Heart right ventricle (tissue), 16 donors: ENCODE measurements at regions not wholly inside any gene's neighbourhood (a gene's known extent, or its start where the extent isn't known, plus 50 kb on each side); places are given as distances from the start of the nearest gene placed in this dataset.

Source experiments
- ATAC-seq, 8 donors: fragments of 200-7000 bp; cut with Tn5 transposase; one replicate each; pipeline ENCODE4 v1.9.1; 2020; ENCODE audit warnings: mild to moderate bottlenecking in 8 of 8, moderate library complexity in 8 of 8, moderate number of reproducible peaks in 1 of 8
- DNase-seq, 2 donors: peaks; one replicate each; pipeline ENCODE4 v3.0.0-alpha.2; 2020
- H3K27ac ChIP-seq, 10 donors: fragments of 200-600 bp; sonication (generic) in 2 of 10; one replicate each; pipeline versions ENCODE4 v1.5.0 to v1.8.0; 2020 to 2022; ENCODE audit warnings: mild to moderate bottlenecking in 3 of 10
- H3K27me3 ChIP-seq, 7 donors: fragments of 200-600 bp; one replicate each; pipeline ENCODE4 v1.8.0; 2021 to 2022; ENCODE audit warnings: mild to moderate bottlenecking in 2 of 7
- H3K36me3 ChIP-seq, 9 donors: fragments of 200-600 bp; sonication (generic) in 1 of 9; one replicate each; pipeline versions ENCODE4 v1.5.0 to v1.8.0; 2020 to 2022; ENCODE audit warnings: mild to moderate bottlenecking in 2 of 9
- H3K4me1 ChIP-seq, 9 donors: fragments of 200-600 bp; sonication (generic) in 1 of 9; one replicate each; pipeline versions ENCODE4 v1.5.0 to v1.8.0; 2020 to 2022; ENCODE audit warnings: mild to moderate bottlenecking in 4 of 9
- H3K4me3 ChIP-seq, 10 donors: fragments of 200-600 bp; sonication (generic) in 2 of 10; one replicate each; pipeline versions ENCODE4 v1.5.0 to v1.8.0; 2020 to 2022; ENCODE audit warnings: mild to moderate bottlenecking in 7 of 10, moderate library complexity in 2 of 10
- H3K9me3 ChIP-seq, 11 donors: fragments of 200-600 bp in 10 of 11; sonication (generic) in 2 of 11; one replicate each; pipeline versions ENCODE4 v1.5.0 to v1.8.0; 2013 to 2022; ENCODE audit warnings: mild to moderate bottlenecking in 2 of 11, control low read depth in 1 of 11, moderate library complexity in 1 of 11
- WGBS, 2 donors: extraction: QIAGEN DNeasy Blood & Tissue Kit; methylation state at CpG; one replicate each; pipeline ENCODE4 v1.1.7; 2013; ENCODE audit warnings: inconsistent platforms in 1 of 2; 5-methylcytosine and 5-hydroxymethylcytosine counted together
- intact Hi-C, 10 donors: fragments of 100-400 bp; cut with DNase I; formaldehyde crosslinking; loops; one replicate each; pipeline versions ENCODE4 v1.11.1 to v1.14.2; 2022
- TF ChIP-seq, protein P1 (sequence below), 9 donors: fragments of 200-600 bp; sonication (generic) in 2 of 9; IDR thresholded peaks; one replicate each; pipeline versions ENCODE4 v1.5.0 to v1.8.0; 2021 to 2022; ENCODE audit warnings: antibody characterized with exemption in 9 of 9, mild to moderate bottlenecking in 5 of 9, moderate library complexity in 1 of 9
- donor health status: Arrhythmogenic right ventricular cardiomyopathy.
- donor health status: ischemic (EF 13 %, LVEDD 7.1; RV severe dilation, severe dysfunction).
- donor health status: healthy with polysubstance abuse.
- donor health status: DM: no; HTN: yes; CAD: no.
- donor health status: DM: no; HTN: no; CAD: no.
- donor health status: ischemic (EF 25% LVEDD 6.9; RV normal size, moderate dysfunction).
- donor health status: ischemic (EF 25% LVEDD 5.7; RV mildly dilated, moderate dysfunction).
- donor health status: healthy.
- donor health status: DM: yes; HTN: yes; CAD: no.
- donor health status: Ischemic cardiomyopathy.
- donor health status: ischemic (EF 35%, LVEDD 5.7; RV mildly dilated, moderate dysfunction).
- donor health status: nonischemic (EF 11% LVEDD 7.7; RV severe dilation, severe dysfunction).
- donor health status: DM: yes; HTN: yes; CAD: no.
- donor health status: PGD.
- donor health status: ischemic (EF 29% LVEDD 5.4; RV normal size, mild dysfunction).
- donor health status: nonischemic (EF 23%, LVEDD 6.1; RV moderate dilation, normal function).

DNA sequence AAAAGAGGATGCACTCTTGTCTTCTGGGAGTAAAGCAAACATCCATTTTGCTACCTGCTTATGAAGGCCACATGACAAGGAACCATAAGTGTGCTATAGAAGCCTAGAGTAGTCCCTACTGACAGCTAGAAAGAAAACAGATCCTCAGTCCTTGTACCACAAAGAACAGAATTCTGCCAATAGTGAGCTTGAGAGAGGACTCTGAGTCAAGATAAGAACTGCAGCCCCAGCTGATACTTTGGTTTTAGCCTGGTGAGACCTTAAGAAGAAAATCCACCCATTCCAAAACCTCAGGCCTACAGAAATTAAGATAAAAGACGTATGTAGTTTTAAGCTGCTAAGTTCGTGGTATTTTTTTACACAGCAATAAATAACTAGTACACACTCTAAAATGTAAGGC lies 914.6 kb downstream of the PCDH19 start:
- WGBS, 2 donors: 26 to 28% methylated on average over 2 of the region's 2 CpGs
- H3K9me3 ChIP-seq: peaks cover 0 to 25% (median 0%) of the 10 kb centered on the region in 11 donors
- H3K36me3 ChIP-seq: no peaks in the 10 kb centered on the region
- TF ChIP-seq, protein P1, sequence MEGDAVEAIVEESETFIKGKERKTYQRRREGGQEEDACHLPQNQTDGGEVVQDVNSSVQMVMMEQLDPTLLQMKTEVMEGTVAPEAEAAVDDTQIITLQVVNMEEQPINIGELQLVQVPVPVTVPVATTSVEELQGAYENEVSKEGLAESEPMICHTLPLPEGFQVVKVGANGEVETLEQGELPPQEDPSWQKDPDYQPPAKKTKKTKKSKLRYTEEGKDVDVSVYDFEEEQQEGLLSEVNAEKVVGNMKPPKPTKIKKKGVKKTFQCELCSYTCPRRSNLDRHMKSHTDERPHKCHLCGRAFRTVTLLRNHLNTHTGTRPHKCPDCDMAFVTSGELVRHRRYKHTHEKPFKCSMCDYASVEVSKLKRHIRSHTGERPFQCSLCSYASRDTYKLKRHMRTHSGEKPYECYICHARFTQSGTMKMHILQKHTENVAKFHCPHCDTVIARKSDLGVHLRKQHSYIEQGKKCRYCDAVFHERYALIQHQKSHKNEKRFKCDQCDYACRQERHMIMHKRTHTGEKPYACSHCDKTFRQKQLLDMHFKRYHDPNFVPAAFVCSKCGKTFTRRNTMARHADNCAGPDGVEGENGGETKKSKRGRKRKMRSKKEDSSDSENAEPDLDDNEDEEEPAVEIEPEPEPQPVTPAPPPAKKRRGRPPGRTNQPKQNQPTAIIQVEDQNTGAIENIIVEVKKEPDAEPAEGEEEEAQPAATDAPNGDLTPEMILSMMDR (IDR thresholded peaks at IDR 0.05): no peak
- ATAC-seq (no peak), DNase-seq (no peak)
- H3K27me3 ChIP-seq: no peaks in the 10 kb centered on the region
- no peak overlapping the region for H3K27ac ChIP-seq
- no peaks in the 10 kb centered on the region for H3K4me1 ChIP-seq
- H3K4me3 ChIP-seq: no peak overlapping the region
- intact Hi-C loops: no loop called here

DNA sequence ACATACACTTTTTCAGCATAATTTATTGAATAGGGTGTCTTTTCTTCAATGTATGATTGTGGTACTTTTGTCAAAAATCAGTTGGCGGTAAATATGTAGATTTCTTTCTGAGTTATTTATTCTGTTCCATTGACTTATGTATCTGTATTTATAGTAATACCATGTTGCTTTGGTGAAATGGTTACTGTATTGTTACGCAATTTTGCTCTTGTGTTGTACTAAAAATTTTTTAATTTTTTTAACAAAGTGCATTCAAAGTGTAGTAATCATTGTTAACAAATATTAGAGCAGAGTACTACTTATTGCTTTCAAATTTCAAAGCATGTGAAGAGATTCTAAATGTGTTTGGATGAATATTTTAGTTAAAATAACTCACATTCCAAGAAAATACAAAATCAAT lies 915.4 kb downstream of the PCDH19 start:
- Histone ChIP-seq H3K27me3 (no peaks in the 10 kb centered on the region), H3K36me3 (no peaks in the 10 kb centered on the region), H3K4me1 (no peaks in the 10 kb centered on the region), H3K4me3 (no peak overlapping the region), H3K27ac (no peak overlapping the region), H3K9me3 (peaks cover 0 to 19% (median 0%) of the 10 kb centered on the region in 11 donors)
- intact Hi-C loops: no loop called here
- 89 to 93% methylated on average over 2 of the region's 2 CpGs for WGBS, 2 donors
- TF ChIP-seq, protein P1 (IDR thresholded peaks at IDR 0.05): no peak
- ATAC-seq (no peak), DNase-seq (no peak)

GRCh38 chrX:99480728-99481127 lies 929.3 kb downstream of the PCDH19 start:
- Histone ChIP-seq H3K27ac (no peak overlapping the region), H3K9me3 (no peaks in the 10 kb centered on the region), H3K4me1 (no peaks in the 10 kb centered on the region), H3K27me3 (no peaks in the 10 kb centered on the region), H3K36me3 (no peaks in the 10 kb centered on the region), H3K4me3 (no peak overlapping the region)
- WGBS, 2 donors: 74 to 81% methylated on average over 1 of the region's 1 CpG
- ATAC-seq (no peak), DNase-seq (no peak)
- TF ChIP-seq, protein P1 (IDR thresholded peaks at IDR 0.05): no peak
- intact Hi-C loops: loop anchor here in 1 of 10 donors (5.0 kb wide), 1 partner anchor 177 kb away; no protein-coding TSS in a partner anchor

DNA sequence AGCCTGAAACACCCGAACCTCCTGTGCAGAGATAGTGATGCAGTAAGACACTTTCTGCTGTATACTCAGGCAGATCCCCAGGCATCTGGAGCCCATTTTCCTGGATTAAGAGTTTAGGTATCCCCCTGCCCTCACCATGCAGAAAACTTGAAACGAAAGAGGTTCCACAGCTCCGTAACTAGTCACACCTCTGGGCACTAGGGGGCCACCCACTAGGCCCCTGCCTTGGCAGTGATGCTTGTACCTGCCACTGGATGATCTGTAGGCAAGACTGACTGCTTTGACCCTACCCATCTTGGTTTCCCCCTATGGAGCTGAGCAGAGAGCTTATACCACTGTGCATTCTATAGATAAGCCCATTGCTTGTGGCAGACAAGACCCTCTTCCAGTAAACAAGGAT lies 940.6 kb downstream of the PCDH19 start:
- intact Hi-C loops: loop anchor here in 1 of 10 donors (10.0 kb wide), 1 partner anchor 55 kb away; no protein-coding TSS in a partner anchor
- Histone ChIP-seq H3K4me1 (no peaks in the 10 kb centered on the region), H3K27me3 (no peaks in the 10 kb centered on the region), H3K36me3 (no peaks in the 10 kb centered on the region), H3K9me3 (peaks cover 0 to 4% (median 0%) of the 10 kb centered on the region in 11 donors), H3K4me3 (no peak overlapping the region), H3K27ac (no peak overlapping the region)
- 60 to 73% methylated on average over 3 of the region's 3 CpGs for WGBS, 2 donors
- ATAC-seq (no peak), DNase-seq (no peak)
- TF ChIP-seq, protein P1 (IDR thresholded peaks at IDR 0.05): no peak
